ENCODE measurements at regions not wholly inside any gene's neighbourhood (a gene's known extent, or its start where the extent isn't known, plus 50 kb on each side); places are given as distances from the start of the nearest gene placed in this dataset.

- TF ChIP-seq CTCF (IDR thresholded peaks at IDR 0.05) = no peak
- Mint-ChIP-seq H3K4me1 (ENCODE audit: low read depth) (no peaks in the 10 kb centered on the region), H3K27me3 (ENCODE audit: insufficient read depth) (no peaks in the 10 kb centered on the region), H3K27ac (no peak overlapping the region), H3K9me3 (peaks cover 23% of the 10 kb centered on the region), H3K36me3 (ENCODE audit: low read depth) (no peaks in the 10 kb centered on the region; the same call in 1 of the 2 replicates), H3K4me3 (no peak overlapping the region)
- DNase-seq = no peak
Measured at GRCh38 chr16:62638964-62639870, 603.0 kb upstream of the CDH8 start.

- no peaks in the 10 kb centered on the region; the same call in 1 of the 2 replicates for H3K36me3 Mint-ChIP-seq (ENCODE audit: low read depth)
- no peak overlapping the region for H3K27ac Mint-ChIP-seq
- H3K4me1 Mint-ChIP-seq (ENCODE audit: low read depth) = no peaks in the 10 kb centered on the region
- TF ChIP-seq CTCF (IDR thresholded peaks at IDR 0.05) = no peak
- H3K9me3 Mint-ChIP-seq = peaks cover 19% of the 10 kb centered on the region
- no peak for DNase-seq
- no peaks in the 10 kb centered on the region for H3K27me3 Mint-ChIP-seq (ENCODE audit: insufficient read depth)
- no peak overlapping the region for H3K4me3 Mint-ChIP-seq
Measured at GRCh38 chr16:62638324-62638911, 602.2 kb upstream of the CDH8 start.

- peaks cover 17% of the 10 kb centered on the region for H3K9me3 Mint-ChIP-seq
- H3K36me3 Mint-ChIP-seq (ENCODE audit: low read depth) = no peaks in the 10 kb centered on the region
- no peak for DNase-seq
- H3K4me3 Mint-ChIP-seq = no peak overlapping the region
- H3K27ac Mint-ChIP-seq = no peak overlapping the region
- no peak for TF ChIP-seq CTCF (IDR thresholded peaks at IDR 0.05)
- H3K4me1 Mint-ChIP-seq (ENCODE audit: low read depth) = no peaks in the 10 kb centered on the region
- no peaks in the 10 kb centered on the region for H3K27me3 Mint-ChIP-seq (ENCODE audit: insufficient read depth)
Measured at GRCh38 chr16:62625326-62625725, 589.1 kb upstream of the CDH8 start.

GRCh38 chr16:62620275-62620674 lies 584.0 kb upstream of the CDH8 start:
- Mint-ChIP-seq H3K9me3 (peaks cover 29% of the 10 kb centered on the region), H3K27ac (no peak overlapping the region), H3K4me3 (no peak overlapping the region), H3K27me3 (ENCODE audit: insufficient read depth) (no peaks in the 10 kb centered on the region; the same call in 1 of the 2 replicates), H3K36me3 (ENCODE audit: low read depth) (no peaks in the 10 kb centered on the region), H3K4me1 (ENCODE audit: low read depth) (no peaks in the 10 kb centered on the region)
- DNase-seq = no peak
- TF ChIP-seq CTCF (IDR thresholded peaks at IDR 0.05) = no peak

GRCh38 chr16:62615526-62615925 lies 579.3 kb upstream of the CDH8 start:
- DNase-seq = no peak
- Mint-ChIP-seq H3K4me3 (no peak overlapping the region), H3K36me3 (ENCODE audit: low read depth) (no peaks in the 10 kb centered on the region), H3K27me3 (ENCODE audit: insufficient read depth) (no peaks in the 10 kb centered on the region; the same call in 1 of the 2 replicates), H3K4me1 (ENCODE audit: low read depth) (no peaks in the 10 kb centered on the region), H3K27ac (no peak overlapping the region), H3K9me3 (peaks cover 48% of the 10 kb centered on the region)
- no peak for TF ChIP-seq CTCF (IDR thresholded peaks at IDR 0.05)

Measured in HFFc6 (cell line).